ENCODE measurements at regions not wholly inside any gene's neighbourhood (a gene's known extent, or its start where the extent isn't known, plus 50 kb on each side); places are given as distances from the start of the nearest gene placed in this dataset.

GRCh38 chr10:69716711-69717560 is 84.8 kb upstream of the COL13A1 start:
- peak; percentile 2 for DNase-seq

DNA sequence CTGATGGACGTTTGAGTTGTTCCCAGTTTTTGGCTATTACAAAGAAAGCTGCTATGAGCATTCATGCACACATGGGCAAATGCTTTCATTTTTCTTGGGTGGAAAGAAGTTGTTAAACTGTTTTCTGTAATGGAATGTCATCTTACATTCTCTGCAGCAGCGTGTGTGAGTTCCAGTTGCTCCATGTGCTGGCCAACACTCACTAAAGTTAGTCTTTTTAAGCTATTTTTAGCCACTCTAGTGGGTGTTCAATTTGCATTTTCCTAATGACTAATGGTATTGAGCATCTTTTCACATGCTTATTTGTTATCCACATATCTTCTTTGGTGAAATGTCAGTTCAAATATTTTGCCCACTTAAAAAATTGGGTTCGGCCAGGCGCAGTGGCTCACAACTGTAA is 82.8 kb upstream of the COL13A1 start:
- DNase-seq: no peak

GRCh38 chr10:69721690-69722310 is 79.9 kb upstream of the COL13A1 start:
- no peak for DNase-seq

GRCh38 chr10:69723653-69724052 is 78.1 kb upstream of the COL13A1 start:
- no peak for DNase-seq

GRCh38 chr10:69726850-69727249 is 74.9 kb upstream of the COL13A1 start:
- no peak for DNase-seq

- no peak for DNase-seq
Observed at GRCh38 chr10:69728335-69728870, 73.3 kb upstream of the COL13A1 start.

DNA sequence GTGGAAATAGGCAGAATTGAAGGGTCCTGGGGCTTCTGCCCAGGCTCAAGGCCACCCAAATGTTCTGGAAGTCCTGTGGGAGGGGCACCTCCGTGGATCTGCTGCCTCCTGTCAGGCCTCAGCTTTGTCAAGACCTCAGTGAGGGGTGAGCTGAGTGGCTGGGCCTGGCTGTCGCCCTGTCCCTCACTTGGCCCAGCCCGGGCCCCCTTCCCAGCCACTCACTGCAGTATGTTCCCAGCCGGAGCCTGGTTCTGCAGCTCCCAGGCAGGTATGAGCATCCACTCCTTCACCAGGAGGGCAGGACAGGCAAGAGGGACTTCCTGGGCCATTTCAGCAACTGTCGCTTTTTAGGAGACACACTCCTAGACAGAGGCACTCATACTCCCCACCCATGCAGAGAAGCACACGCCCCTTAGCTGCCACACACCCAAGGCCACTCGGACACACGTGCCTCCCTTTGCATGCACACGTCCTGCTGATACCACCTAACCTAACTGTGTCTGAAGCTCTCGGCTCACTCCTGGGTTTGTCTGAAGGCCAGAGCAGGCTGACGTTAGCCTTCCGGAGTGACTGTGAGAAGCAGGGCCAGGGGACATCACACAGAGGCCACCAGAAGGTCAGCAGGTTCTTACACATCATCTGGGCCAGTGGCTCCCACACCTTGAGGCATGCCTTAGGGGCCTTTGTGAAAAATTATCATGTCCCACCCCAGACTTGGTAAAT is 72.2 kb upstream of the COL13A1 start:
- no peak for DNase-seq

GRCh38 chr10:69730251-69731156 is 71.2 kb upstream of the COL13A1 start:
- peak; percentile 25 for DNase-seq

GRCh38 chr10:69731184-69731583 is 70.5 kb upstream of the COL13A1 start:
- no peak for DNase-seq

GRCh38 chr10:69731698-69732097 is 70.0 kb upstream of the COL13A1 start:
- DNase-seq: no peak

GRCh38 chr10:69732147-69732825 is 69.4 kb upstream of the COL13A1 start:
- DNase-seq: no peak

GRCh38 chr10:69732826-69733150 is 68.9 kb upstream of the COL13A1 start:
- DNase-seq: no peak

GRCh38 chr10:69733791-69734261 is 67.9 kb upstream of the COL13A1 start:
- DNase-seq: no peak

DNA sequence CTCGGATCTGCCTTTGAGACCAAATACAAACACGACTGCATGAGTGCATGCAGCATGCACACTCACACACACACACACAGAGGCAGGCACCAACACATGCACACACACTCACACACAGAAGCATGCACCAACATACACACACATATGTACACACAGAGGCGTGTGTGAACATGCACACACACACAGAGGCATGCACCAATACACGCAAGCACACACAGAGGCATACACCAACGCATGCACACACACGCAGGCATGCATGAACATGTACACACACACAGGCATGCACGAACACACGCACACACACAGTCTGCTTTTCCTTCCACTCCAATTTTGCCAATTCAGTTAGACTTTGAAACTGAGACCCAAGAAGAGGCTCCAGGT is 67.3 kb upstream of the COL13A1 start:
- no peak for DNase-seq

DNA sequence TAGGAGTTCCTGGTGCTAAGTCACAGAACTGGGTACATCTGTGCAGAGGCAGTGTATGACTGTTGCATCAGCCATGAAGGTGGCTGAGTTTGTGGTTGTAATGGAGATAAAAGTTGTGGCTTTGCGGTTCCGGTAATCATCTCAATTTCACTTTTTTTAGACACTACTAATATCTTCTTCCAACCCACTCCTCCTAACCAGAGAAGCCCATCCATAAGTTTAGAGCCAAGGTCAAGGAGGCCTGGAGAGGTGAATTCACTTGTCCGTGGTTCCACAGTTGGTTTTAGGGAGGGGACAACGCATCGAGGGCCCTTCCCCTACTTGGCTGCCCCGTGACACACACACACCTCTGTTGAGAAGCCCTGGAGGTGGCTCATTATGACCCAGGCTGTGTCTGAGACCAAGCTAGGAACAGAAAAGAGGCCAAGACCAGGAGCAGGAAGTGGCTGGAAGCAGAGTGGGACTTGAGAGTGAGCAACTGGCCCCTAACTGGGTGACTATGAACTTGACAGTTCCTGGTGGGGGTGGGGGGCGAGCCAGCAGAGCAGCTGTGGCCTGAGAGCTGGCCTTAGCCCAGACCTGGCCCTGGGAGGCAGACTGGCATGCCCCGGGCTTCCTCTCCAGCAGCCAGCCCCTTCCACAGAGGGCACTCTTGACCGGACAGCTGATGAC is 66.8 kb upstream of the COL13A1 start:
- no peak for DNase-seq

DNA sequence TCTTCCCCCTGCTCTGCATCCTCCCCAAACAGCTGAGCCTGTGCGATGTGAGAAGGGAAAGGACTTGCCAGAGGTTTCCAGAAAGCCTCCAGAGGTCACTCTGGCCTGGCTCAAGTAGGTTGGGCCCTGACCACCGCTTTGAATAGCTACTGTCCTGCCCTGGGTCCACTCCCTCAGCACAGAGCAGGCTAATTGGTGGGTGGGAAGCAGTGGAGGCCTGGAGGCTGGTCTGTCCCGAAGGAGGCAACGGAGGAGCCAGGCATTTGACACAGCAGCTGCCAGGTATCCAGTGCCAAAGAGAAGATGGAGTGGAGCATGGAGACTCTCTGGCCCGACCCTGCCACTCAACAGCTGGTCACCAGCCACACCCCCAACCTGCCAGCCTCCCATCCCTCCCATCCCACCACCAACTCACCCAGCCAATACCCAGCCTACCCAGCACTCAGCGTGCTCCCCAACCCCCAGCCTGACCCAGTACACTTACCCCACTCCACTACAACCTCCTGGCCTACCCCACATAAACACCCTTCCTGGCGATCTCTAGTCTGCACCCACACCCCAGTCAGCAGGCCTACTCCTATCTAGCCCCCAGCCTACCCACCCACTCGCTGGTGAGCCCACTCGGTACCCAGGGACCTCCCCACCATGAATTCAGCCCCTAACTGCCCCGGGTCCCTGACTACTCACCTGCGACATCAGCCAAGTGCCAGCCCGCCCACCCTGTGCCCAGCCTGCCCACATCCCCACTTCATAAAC is 64.6 kb upstream of the COL13A1 start:
- no peak for DNase-seq

DNA sequence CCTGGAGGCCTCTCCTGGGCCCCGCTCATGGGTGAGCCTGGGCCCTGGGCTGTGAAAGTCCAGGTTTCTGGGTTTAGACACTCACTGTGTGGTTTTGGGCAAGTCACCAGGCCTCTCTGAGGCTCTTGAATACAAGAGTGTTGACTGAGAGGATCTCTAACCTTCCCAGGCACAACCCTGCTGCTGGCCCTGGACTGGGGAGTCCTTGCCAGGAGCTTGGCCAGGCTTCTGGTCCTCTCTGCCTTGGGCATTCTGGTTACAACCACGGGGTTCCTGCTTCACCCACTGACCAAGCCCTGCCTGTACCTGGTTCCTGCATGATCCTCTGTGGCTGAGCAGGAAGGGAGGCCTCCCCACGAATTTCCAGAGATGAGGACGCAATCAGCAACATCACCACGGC is 63.6 kb upstream of the COL13A1 start:
- no peak for DNase-seq

- DNase-seq: no peak
Observed at GRCh38 chr10:69738858-69739435, 62.8 kb upstream of the COL13A1 start.

- DNase-seq: no peak
Observed at GRCh38 chr10:69739634-69740033, 62.1 kb upstream of the COL13A1 start.

DNA sequence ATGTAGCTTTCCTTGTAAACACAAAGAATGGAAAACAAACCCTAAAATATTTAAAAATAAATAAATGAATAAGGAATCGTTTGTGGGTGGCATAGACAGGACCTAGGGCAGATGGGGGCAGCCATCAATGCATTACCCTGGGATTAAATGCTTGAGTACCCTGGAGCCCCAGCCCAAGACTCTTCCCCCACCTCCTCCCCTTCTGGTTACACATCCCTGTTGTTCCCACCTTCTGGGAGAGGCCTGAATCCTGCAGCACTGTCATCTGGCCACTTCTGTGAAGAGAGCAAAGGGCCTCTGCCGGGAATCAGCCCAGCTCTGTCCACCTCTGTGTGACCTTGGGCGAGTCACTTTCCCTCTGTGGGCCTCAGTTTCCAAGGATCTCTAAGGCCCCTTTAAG is 61.6 kb upstream of the COL13A1 start:
- no peak for DNase-seq
